DND-41 (cell line): ENCODE measurements at regions not wholly inside any gene's neighbourhood (a gene's known extent, or its start where the extent isn't known, plus 50 kb on each side); places are given as distances from the start of the nearest gene placed in this dataset.
"Not testable (repeated sequence)": the region's sequence is repeated elsewhere in the genome, so short reads cannot be mapped to it uniquely, and the experiment has no call there.

Experiments
- ATAC-seq: fragments of 200-7000 bp; cut with Tn5 transposase; 3 replicates; pipeline ENCODE4 v1.9.1; 2021; ENCODE audit warnings: low read depth; ENCODE audit not compliant: insufficient read depth
- DNase-seq: peaks from one replicate; pipeline ENCODE4 v3.0.0-alpha.2; 2020
- H2AFZ ChIP-seq: 2 replicates; pipeline ENCODE4 v1.6.0; 2012; ENCODE audit warnings: low read depth, low read length
- H3K27ac ChIP-seq: 2 replicates; pipeline ENCODE4 v1.5.1; 2012; ENCODE audit warnings: low read length, inconsistent platforms
- H3K27me3 ChIP-seq: fragments of 200-600 bp; sonication (generic); 2 replicates; pipeline ENCODE4 v1.6.0; 2012; ENCODE audit warnings: low read length, mild to moderate bottlenecking, inconsistent platforms; ENCODE audit not compliant: insufficient read depth, poor library complexity
- H3K36me3 ChIP-seq: 2 replicates; pipeline ENCODE4 v1.5.1; 2012; ENCODE audit warnings: low read length, inconsistent platforms; ENCODE audit not compliant: insufficient read depth
- H3K4me1 ChIP-seq: 2 replicates; pipeline ENCODE4 v1.5.1; 2012; ENCODE audit warnings: mild to moderate bottlenecking, low read length; ENCODE audit not compliant: insufficient read depth
- H3K4me2 ChIP-seq: 2 replicates; pipeline ENCODE4 v1.6.0; 2012; ENCODE audit warnings: mild to moderate bottlenecking, moderate library complexity, low read length, inconsistent platforms; ENCODE audit not compliant: insufficient read depth
- H3K4me3 ChIP-seq, 2 experiments: fragments of 200-600 bp in 1 of 2; shearing (Covaris generic) in 1 of 2; 2 replicates each; pipeline ENCODE4 v1.5.1; 2012 to 2016; ENCODE audit warnings: inconsistent platforms in 2 of 2, low read length in 2 of 2, mild to moderate bottlenecking in 2 of 2, low read depth in 1 of 2, moderate library complexity in 1 of 2
- H3K79me2 ChIP-seq: 2 replicates; pipeline ENCODE4 v1.6.0; 2012; ENCODE audit warnings: low read length, inconsistent platforms; ENCODE audit not compliant: insufficient read depth
- H3K9ac ChIP-seq: 2 replicates; pipeline ENCODE4 v1.6.0; 2012; ENCODE audit warnings: low read depth, mild to moderate bottlenecking, inconsistent platforms, low read length, moderate library complexity
- H3K9me3 ChIP-seq: 2 replicates; pipeline ENCODE4 v1.5.1; 2012; ENCODE audit warnings: low read length, moderate library complexity, mild to moderate bottlenecking, inconsistent platforms; ENCODE audit not compliant: insufficient read depth, severe bottlenecking
- H4K20me1 ChIP-seq: 2 replicates; pipeline ENCODE4 v1.6.0; 2012; ENCODE audit warnings: low read length; ENCODE audit not compliant: insufficient read depth
- CTCF ChIP-seq: IDR thresholded peaks from 2 replicates; pipeline ENCODE4 v1.5.1; 2012; ENCODE audit warnings: borderline replicate concordance, low read length, moderate library complexity, mild to moderate bottlenecking; ENCODE audit not compliant: poor library complexity, severe bottlenecking; ENCODE audit errors: extremely low read depth
- EZH2 ChIP-seq: IDR thresholded peaks from 3 replicates; pipeline ENCODE4 v1.6.1; 2012; ENCODE audit warnings: borderline replicate concordance, low read depth, mild to moderate bottlenecking, moderate library complexity, low read length, inconsistent platforms; ENCODE audit not compliant: severe bottlenecking

GRCh38 chr6:14894105-14894504 is 351.8 kb upstream of the JARID2 start:
- TF ChIP-seq CTCF: no peak
- TF ChIP-seq EZH2: no peak
- Histone ChIP-seq H3K36me3 (no peaks in the 10 kb centered on the region), H3K27ac (no peak overlapping the region), H4K20me1 (no peaks in the 10 kb centered on the region), H3K4me2 (no peak overlapping the region), H2AFZ (no peak overlapping the region), H3K9ac (no peak overlapping the region), H3K4me3 (no peak overlapping the region), H3K79me2 (no peaks in the 10 kb centered on the region), H3K27me3 (no peaks in the 10 kb centered on the region), H3K4me1 (no peaks in the 10 kb centered on the region), H3K9me3 (no peaks in the 10 kb centered on the region)
- DNase-seq: no peak
- no peak for ATAC-seq

- H3K4me1 ChIP-seq: no peaks in the 10 kb centered on the region
- H3K79me2 ChIP-seq: no peaks in the 10 kb centered on the region
- H3K36me3 ChIP-seq: no peaks in the 10 kb centered on the region
- no peaks in the 10 kb centered on the region for H4K20me1 ChIP-seq
- H3K4me2 ChIP-seq: no peak overlapping the region
- no peaks in the 10 kb centered on the region for H3K27me3 ChIP-seq
- no peak for TF ChIP-seq EZH2
- TF ChIP-seq CTCF: no peak
- no peak overlapping the region for H3K4me3 ChIP-seq
- H2AFZ ChIP-seq: no peak overlapping the region
- ATAC-seq (no peak), DNase-seq (no peak)
- no peak overlapping the region for H3K9ac ChIP-seq
- no peaks in the 10 kb centered on the region for H3K9me3 ChIP-seq
- H3K27ac ChIP-seq: no peak overlapping the region
These were observed 349.4 kb upstream of the JARID2 start for GRCh38 chr6:14896475-14896874.

GRCh38 chr6:14897831-14898230 is 348.0 kb upstream of the JARID2 start:
- Histone ChIP-seq H2AFZ (no peak overlapping the region), H3K27ac (no peak overlapping the region), H3K4me1 (no peaks in the 10 kb centered on the region), H3K4me3 (no peak overlapping the region), H3K27me3 (no peaks in the 10 kb centered on the region), H3K9ac (no peak overlapping the region), H4K20me1 (no peaks in the 10 kb centered on the region), H3K79me2 (no peaks in the 10 kb centered on the region), H3K4me2 (no peak overlapping the region), H3K9me3 (no peaks in the 10 kb centered on the region), H3K36me3 (no peaks in the 10 kb centered on the region)
- TF ChIP-seq CTCF: no peak
- TF ChIP-seq EZH2: no peak
- ATAC-seq (peak; percentile 69; the same call in 2 of the 3 replicates), DNase-seq (peak; percentile 42)

- H3K4me1 ChIP-seq, H2AFZ ChIP-seq, H3K4me3 ChIP-seq, H3K36me3 ChIP-seq, H3K27me3 ChIP-seq, DNase-seq, H3K27ac ChIP-seq, H3K9ac ChIP-seq, H3K9me3 ChIP-seq, H3K4me2 ChIP-seq, H3K79me2 ChIP-seq, H4K20me1 ChIP-seq, ATAC-seq: not testable (repeated sequence)
These were observed 346.4 kb upstream of the JARID2 start for GRCh38 chr6:14899441-14899840.
